GM23338 (cell line): ENCODE measurements at regions not wholly inside any gene's neighbourhood (a gene's known extent, or its start where the extent isn't known, plus 50 kb on each side); places are given as distances from the start of the nearest gene placed in this dataset.

Experiments used
- ATAC-seq: fragments of 200-7000 bp; cut with Tn5 transposase; 3 replicates; pipeline ENCODE4 v1.9.1; 2020
- DNase-seq: peaks from one replicate; pipeline ENCODE4 v3.0.0-alpha.2; 2015; ENCODE audit warnings: low spot score
- H2AFZ ChIP-seq: fragments of 200-600 bp; sonication (generic); 2 replicates; pipeline ENCODE4 v1.8.0; 2016; ENCODE audit warnings: antibody characterized with exemption, mild to moderate bottlenecking, moderate library complexity
- H3F3A ChIP-seq: fragments of 200-600 bp; sonication (generic); replicated peaks from 2 replicates; pipeline ENCODE4 v1.8.0; 2017; ENCODE audit warnings: antibody characterized with exemption, mixed run types, low read depth
- H3K27ac ChIP-seq: fragments of 200-600 bp; sonication (generic); 2 replicates; pipeline ENCODE4 v1.6.1; 2016; ENCODE audit warnings: low read depth
- H3K27me3 ChIP-seq: fragments of 200-600 bp; sonication (generic); 2 replicates; pipeline ENCODE4 v1.8.0; 2016; ENCODE audit warnings: mild to moderate bottlenecking, mixed run types, moderate library complexity; ENCODE audit not compliant: insufficient read depth
- H3K36me3 ChIP-seq: fragments of 200-600 bp; sonication (generic); 2 replicates; pipeline ENCODE4 v1.8.0; 2016; ENCODE audit warnings: mild to moderate bottlenecking; ENCODE audit not compliant: insufficient read depth
- H3K4me1 ChIP-seq: fragments of 200-600 bp; sonication (generic); 2 replicates; pipeline ENCODE4 v1.8.0; 2016; ENCODE audit warnings: mild to moderate bottlenecking, moderate library complexity; ENCODE audit not compliant: insufficient read depth
- H3K4me2 ChIP-seq: fragments of 200-600 bp; sonication (generic); 2 replicates; pipeline ENCODE4 v1.7.1; 2017; ENCODE audit warnings: mixed run types
- H3K4me3 ChIP-seq: fragments of 200-600 bp; sonication (generic); 2 replicates; pipeline ENCODE4 v1.6.1; 2016; ENCODE audit warnings: mixed run types
- H3K79me2 ChIP-seq: fragments of 200-600 bp; sonication (generic); replicated peaks from 2 replicates; pipeline ENCODE4 v1.8.0; 2017; ENCODE audit warnings: mild to moderate bottlenecking; ENCODE audit not compliant: insufficient read depth
- H3K9me2 ChIP-seq: fragments of 200-600 bp; sonication (generic); 2 replicates; pipeline ENCODE4 v1.8.0; 2017; ENCODE audit not compliant: insufficient read depth
- H4K20me1 ChIP-seq: fragments of 200-600 bp; sonication (generic); replicated peaks from 2 replicates; pipeline ENCODE4 v1.8.0; 2017; ENCODE audit warnings: mild to moderate bottlenecking; ENCODE audit not compliant: insufficient read depth
- H3K27ac Mint-ChIP-seq: 2 replicates; pipeline ENCODE4 v1.8.0; 2020; ENCODE audit warnings: inconsistent platforms, mild to moderate bottlenecking, moderate library complexity, mixed read lengths
- H3K27me3 Mint-ChIP-seq: 3 replicates; pipeline ENCODE4 v1.8.0; 2022; ENCODE audit warnings: low read depth, mild to moderate bottlenecking, moderate library complexity, mixed read lengths, inconsistent platforms; ENCODE audit not compliant: insufficient read depth, poor library complexity
- H3K36me3 Mint-ChIP-seq: 3 replicates; pipeline ENCODE4 v1.8.0; 2021; ENCODE audit warnings: low read depth, mild to moderate bottlenecking, inconsistent platforms, moderate library complexity, mixed read lengths
- H3K4me1 Mint-ChIP-seq: 3 replicates; pipeline ENCODE4 v1.8.0; 2020; ENCODE audit warnings: mild to moderate bottlenecking, inconsistent platforms, mixed read lengths
- H3K4me3 Mint-ChIP-seq: 3 replicates; pipeline ENCODE4 v1.8.0; 2021; ENCODE audit warnings: moderate library complexity, mild to moderate bottlenecking, inconsistent platforms, mixed read lengths
- H3K9me3 Mint-ChIP-seq: 3 replicates; pipeline ENCODE4 v1.8.0; 2020; ENCODE audit warnings: moderate library complexity, mild to moderate bottlenecking, inconsistent platforms, mixed read lengths
- CREB1 ChIP-seq: fragments of 250-450 bp; sonication (Bioruptor Pico); IDR thresholded peaks from 2 replicates; pipeline ENCODE4 v1.5.0; 2020; ENCODE audit warnings: low read depth, mild to moderate bottlenecking, moderate library complexity
- EZH2 ChIP-seq: fragments of 200-600 bp; sonication (generic); IDR thresholded peaks from one replicate; pipeline ENCODE4 v1.8.0; 2017; ENCODE audit warnings: antibody characterized with exemption, mild to moderate bottlenecking, low read depth; ENCODE audit not compliant: unreplicated experiment
- EZH2phosphoT487 ChIP-seq: fragments of 200-600 bp; sonication (generic); IDR thresholded peaks from one replicate; pipeline ENCODE4 v1.8.1; 2018; ENCODE audit warnings: antibody characterized with exemption; ENCODE audit not compliant: unreplicated experiment
- JUNB ChIP-seq: IDR thresholded peaks from one replicate; pipeline ENCODE4 v1.6.1; 2016; ENCODE audit warnings: antibody characterized with exemption; ENCODE audit not compliant: unreplicated experiment
- NANOG ChIP-seq: IDR thresholded peaks from 2 replicates; pipeline ENCODE4 v1.6.1; 2016; ENCODE audit warnings: antibody characterized with exemption, borderline replicate concordance
- POLR2AphosphoS5 ChIP-seq: IDR thresholded peaks from 2 replicates; pipeline ENCODE4 v1.6.1; 2016; ENCODE audit warnings: antibody characterized with exemption, low read depth
- REST ChIP-seq: IDR thresholded peaks from one replicate; pipeline ENCODE4 v1.6.1; 2018; ENCODE audit warnings: antibody characterized with exemption; ENCODE audit not compliant: unreplicated experiment
- STAT1 ChIP-seq: IDR thresholded peaks from one replicate; pipeline ENCODE4 v1.6.1; 2016; ENCODE audit warnings: antibody characterized with exemption; ENCODE audit not compliant: unreplicated experiment
- ZNF114 ChIP-seq: fragments of 250-450 bp; sonication (Bioruptor Pico); IDR thresholded peaks from 2 replicates; pipeline ENCODE4 v1.5.0; 2020; ENCODE audit warnings: mild to moderate bottlenecking, moderate library complexity
- ZNF331 ChIP-seq: fragments of 250-450 bp; sonication (Bioruptor Pico); IDR thresholded peaks from 2 replicates; pipeline ENCODE4 v1.5.0; 2020; ENCODE audit warnings: low read depth, mild to moderate bottlenecking, moderate library complexity
- ZNF462 ChIP-seq: fragments of 250-450 bp; sonication (Bioruptor Pico); IDR thresholded peaks from 2 replicates; pipeline ENCODE4 v1.5.0; 2020; ENCODE audit warnings: mild to moderate bottlenecking, moderate library complexity
- TF ChIP-seq, protein P1 (sequence below): IDR thresholded peaks from 2 replicates; pipeline ENCODE4 v1.6.1; 2016; ENCODE audit warnings: antibody characterized with exemption

GRCh38 chr1:106613861-106614260 is 442.6 kb upstream of the PRMT6 start:
- H3K4me2 ChIP-seq = no peak overlapping the region
- Mint-ChIP-seq H3K4me1 (no peaks in the 10 kb centered on the region), H3K36me3 (no peaks in the 10 kb centered on the region; the same call in 2 of the 3 replicates), H3K27ac (no peak overlapping the region), H3K9me3 (no peaks in the 10 kb centered on the region; the same call in 2 of the 3 replicates), H3K27me3 (no peaks in the 10 kb centered on the region), H3K4me3 (no peak overlapping the region)
- no peak overlapping the region for H3K27ac ChIP-seq
- H3K36me3 ChIP-seq = no peaks in the 10 kb centered on the region
- H3K27me3 ChIP-seq = no peaks in the 10 kb centered on the region
- no peaks in the 10 kb centered on the region for H4K20me1 ChIP-seq
- H3K79me2 ChIP-seq = no peaks in the 10 kb centered on the region
- H3K4me3 ChIP-seq = no peak overlapping the region
- H3K4me1 ChIP-seq = no peaks in the 10 kb centered on the region
- no peaks in the 10 kb centered on the region for H3K9me2 ChIP-seq
- no peak overlapping the region for H2AFZ ChIP-seq
- H3F3A ChIP-seq = no peaks in the 10 kb centered on the region
- peak; percentile 4 for DNase-seq
- ATAC-seq = no peak
- TF ChIP-seq STAT1 (no peak), ZNF114 (CRISPR knock-in tag) (no peak), EZH2phosphoT487 (no peak), NANOG (no peak), ZNF331 (CRISPR knock-in tag) (no peak), JUNB (no peak), ZNF462 (no peak), CREB1 (CRISPR knock-in tag) (no peak), REST (no peak), EZH2 (no peak), POLR2AphosphoS5 (no peak)
- TF ChIP-seq, protein P1, sequence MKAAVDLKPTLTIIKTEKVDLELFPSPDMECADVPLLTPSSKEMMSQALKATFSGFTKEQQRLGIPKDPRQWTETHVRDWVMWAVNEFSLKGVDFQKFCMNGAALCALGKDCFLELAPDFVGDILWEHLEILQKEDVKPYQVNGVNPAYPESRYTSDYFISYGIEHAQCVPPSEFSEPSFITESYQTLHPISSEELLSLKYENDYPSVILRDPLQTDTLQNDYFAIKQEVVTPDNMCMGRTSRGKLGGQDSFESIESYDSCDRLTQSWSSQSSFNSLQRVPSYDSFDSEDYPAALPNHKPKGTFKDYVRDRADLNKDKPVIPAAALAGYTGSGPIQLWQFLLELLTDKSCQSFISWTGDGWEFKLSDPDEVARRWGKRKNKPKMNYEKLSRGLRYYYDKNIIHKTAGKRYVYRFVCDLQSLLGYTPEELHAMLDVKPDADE = no peak
